ENCODE measurements at regions not wholly inside any gene's neighbourhood (a gene's known extent, or its start where the extent isn't known, plus 50 kb on each side); places are given as distances from the start of the nearest gene placed in this dataset.

DNA sequence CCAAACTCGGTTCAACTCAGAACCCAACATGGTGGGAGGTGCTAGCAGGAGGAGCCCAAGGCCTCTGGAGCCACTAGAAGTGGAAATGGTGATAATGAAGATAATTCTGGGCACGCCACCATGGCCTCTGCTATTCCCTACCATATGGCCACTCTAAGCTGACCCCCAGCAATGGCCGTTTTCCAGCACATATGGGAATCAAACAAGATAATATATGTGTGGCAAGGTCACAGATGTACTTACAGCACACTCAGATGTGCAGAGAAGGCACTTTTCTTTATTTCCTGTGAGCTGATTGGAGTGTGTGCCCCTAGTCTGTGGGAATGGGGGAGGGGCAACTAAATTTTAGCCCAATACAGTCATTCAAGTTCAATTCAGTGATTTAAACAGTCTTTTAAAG lies 153.4 kb upstream of the LRFN2 start:
- peaks cover 8% of the 10 kb centered on the region for H3K4me1 ChIP-seq (ENCODE audit: control insufficient read depth, low read length)
- H3K9me3 ChIP-seq (ENCODE audit: control insufficient read depth, insufficient read depth, low read length): no peaks in the 10 kb centered on the region
- no peak overlapping the region for H3K4me2 ChIP-seq (ENCODE audit: low read length)
- no peak overlapping the region for H3K27ac ChIP-seq (ENCODE audit: low read depth, low read length)
- no peaks in the 10 kb centered on the region for H3K79me2 ChIP-seq (ENCODE audit: control insufficient read depth, low read length)
- no peaks in the 10 kb centered on the region for H3K36me3 ChIP-seq (ENCODE audit: control insufficient read depth, low read length)
- no peaks in the 10 kb centered on the region for H4K20me1 ChIP-seq (ENCODE audit: control insufficient read depth, insufficient read depth, low read depth, low read length)
- H3K4me3 ChIP-seq (ENCODE audit: low read length): no peak overlapping the region
- peaks cover 6% of the 10 kb centered on the region; the same call in 1 of the 2 replicates for H3K27me3 ChIP-seq (ENCODE audit: control insufficient read depth, low read length)
- TF ChIP-seq, protein P1, sequence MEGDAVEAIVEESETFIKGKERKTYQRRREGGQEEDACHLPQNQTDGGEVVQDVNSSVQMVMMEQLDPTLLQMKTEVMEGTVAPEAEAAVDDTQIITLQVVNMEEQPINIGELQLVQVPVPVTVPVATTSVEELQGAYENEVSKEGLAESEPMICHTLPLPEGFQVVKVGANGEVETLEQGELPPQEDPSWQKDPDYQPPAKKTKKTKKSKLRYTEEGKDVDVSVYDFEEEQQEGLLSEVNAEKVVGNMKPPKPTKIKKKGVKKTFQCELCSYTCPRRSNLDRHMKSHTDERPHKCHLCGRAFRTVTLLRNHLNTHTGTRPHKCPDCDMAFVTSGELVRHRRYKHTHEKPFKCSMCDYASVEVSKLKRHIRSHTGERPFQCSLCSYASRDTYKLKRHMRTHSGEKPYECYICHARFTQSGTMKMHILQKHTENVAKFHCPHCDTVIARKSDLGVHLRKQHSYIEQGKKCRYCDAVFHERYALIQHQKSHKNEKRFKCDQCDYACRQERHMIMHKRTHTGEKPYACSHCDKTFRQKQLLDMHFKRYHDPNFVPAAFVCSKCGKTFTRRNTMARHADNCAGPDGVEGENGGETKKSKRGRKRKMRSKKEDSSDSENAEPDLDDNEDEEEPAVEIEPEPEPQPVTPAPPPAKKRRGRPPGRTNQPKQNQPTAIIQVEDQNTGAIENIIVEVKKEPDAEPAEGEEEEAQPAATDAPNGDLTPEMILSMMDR (IDR thresholded peaks at IDR 0.05; ENCODE audit: low read depth, low read length, poor library complexity, severe bottlenecking): no peak
- no peak for TF ChIP-seq EZH2phosphoT487 (IDR thresholded peaks at IDR 0.05; ENCODE audit: borderline replicate concordance, low read length)
- H3F3A ChIP-seq (ENCODE audit: control insufficient read depth, insufficient read depth): no peaks in the 10 kb centered on the region
- H3K9me2 ChIP-seq (replicated peaks; ENCODE audit: control insufficient read depth, low read length): no peaks in the 10 kb centered on the region

- Histone ChIP-seq H4K20me1 (ENCODE audit: control insufficient read depth, insufficient read depth, low read depth, low read length) (no peaks in the 10 kb centered on the region), H3K27me3 (ENCODE audit: control insufficient read depth, low read length) (peaks cover 6% of the 10 kb centered on the region; the same call in 1 of the 2 replicates), H3K79me2 (ENCODE audit: control insufficient read depth, low read length) (no peaks in the 10 kb centered on the region), H3K9me2 (replicated peaks; ENCODE audit: control insufficient read depth, low read length) (no peaks in the 10 kb centered on the region), H3K4me1 (ENCODE audit: control insufficient read depth, low read length) (peaks cover 16% of the 10 kb centered on the region), H3K4me2 (ENCODE audit: low read length) (no peak overlapping the region), H3K27ac (ENCODE audit: low read depth, low read length) (no peak overlapping the region), H3K36me3 (ENCODE audit: control insufficient read depth, low read length) (no peaks in the 10 kb centered on the region), H3F3A (ENCODE audit: control insufficient read depth, insufficient read depth) (no peaks in the 10 kb centered on the region), H3K4me3 (ENCODE audit: low read length) (no peak overlapping the region), H3K9me3 (ENCODE audit: control insufficient read depth, insufficient read depth, low read length) (no peaks in the 10 kb centered on the region)
- TF ChIP-seq, protein P1 (IDR thresholded peaks at IDR 0.05; ENCODE audit: low read depth, low read length, poor library complexity, severe bottlenecking): no peak
- TF ChIP-seq EZH2phosphoT487 (IDR thresholded peaks at IDR 0.05; ENCODE audit: borderline replicate concordance, low read length): no peak
These were observed 151.5 kb upstream of the LRFN2 start for GRCh38 chr6:40738551-40739193.

- TF ChIP-seq, protein P1 (IDR thresholded peaks at IDR 0.05; ENCODE audit: low read depth, low read length, poor library complexity, severe bottlenecking): no peak
- no peak for TF ChIP-seq EZH2phosphoT487 (IDR thresholded peaks at IDR 0.05; ENCODE audit: borderline replicate concordance, low read length)
- H3K79me2 ChIP-seq (ENCODE audit: control insufficient read depth, low read length): no peaks in the 10 kb centered on the region
These were observed 148.4 kb upstream of the LRFN2 start for GRCh38 chr6:40735521-40735920.

More at GRCh38 chr6:40735521-40735920, 148.4 kb upstream of the LRFN2 start:
- no peaks in the 10 kb centered on the region for H3K9me2 ChIP-seq (replicated peaks; ENCODE audit: control insufficient read depth, low read length)
- H3K9me3 ChIP-seq (ENCODE audit: control insufficient read depth, insufficient read depth, low read length): no peaks in the 10 kb centered on the region
- H3K36me3 ChIP-seq (ENCODE audit: control insufficient read depth, low read length): no peaks in the 10 kb centered on the region
- H3K4me2 ChIP-seq (ENCODE audit: low read length): no peak overlapping the region
- no peaks in the 10 kb centered on the region for H4K20me1 ChIP-seq (ENCODE audit: control insufficient read depth, insufficient read depth, low read depth, low read length)
- no peak overlapping the region for H3K4me3 ChIP-seq (ENCODE audit: low read length)
- H3K27me3 ChIP-seq (ENCODE audit: control insufficient read depth, low read length): peaks cover 6% of the 10 kb centered on the region; the same call in 1 of the 2 replicates
- no peak overlapping the region for H3K27ac ChIP-seq (ENCODE audit: low read depth, low read length)
- peaks cover 33% of the 10 kb centered on the region for H3K4me1 ChIP-seq (ENCODE audit: control insufficient read depth, low read length)
- H3F3A ChIP-seq (ENCODE audit: control insufficient read depth, insufficient read depth): no peaks in the 10 kb centered on the region

Measured in DOHH2 (cell line).